GM18519 (cell line): ENCODE measurements at regions not wholly inside any gene's neighbourhood (a gene's known extent, or its start where the extent isn't known, plus 50 kb on each side); places are given as distances from the start of the nearest gene placed in this dataset.

Experiments
- ATAC-seq: cut with Tn5 transposase; IDR thresholded peaks from one replicate; pipeline ENCODE4 v1.9.1; 2021; ENCODE audit warnings: mild to moderate bottlenecking, moderate library complexity; ENCODE audit not compliant: unreplicated experiment, low FRiP score

DNA sequence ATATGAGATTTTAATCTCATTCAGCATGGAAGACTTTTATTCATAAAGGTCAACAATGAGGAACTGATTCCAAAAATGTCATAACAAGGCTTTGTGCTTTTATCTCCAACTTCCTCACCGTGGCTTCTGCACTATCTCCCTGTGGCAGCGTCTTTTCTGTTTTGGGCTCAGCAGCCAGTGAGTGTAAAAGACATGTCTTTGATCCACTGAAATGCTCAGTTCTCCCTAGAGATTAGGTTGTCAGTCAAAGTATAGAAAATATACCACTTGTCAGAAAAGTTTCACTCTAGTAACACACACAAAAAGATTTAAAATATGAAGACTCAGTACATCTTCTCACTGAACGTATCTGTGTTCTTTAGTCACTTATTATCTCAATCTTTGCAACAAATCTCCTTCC is 901.8 kb upstream of the ZWINT start:
- no peak for ATAC-seq

GRCh38 chr10:57260175-57260574 is 899.1 kb upstream of the ZWINT start:
- ATAC-seq = no peak

DNA sequence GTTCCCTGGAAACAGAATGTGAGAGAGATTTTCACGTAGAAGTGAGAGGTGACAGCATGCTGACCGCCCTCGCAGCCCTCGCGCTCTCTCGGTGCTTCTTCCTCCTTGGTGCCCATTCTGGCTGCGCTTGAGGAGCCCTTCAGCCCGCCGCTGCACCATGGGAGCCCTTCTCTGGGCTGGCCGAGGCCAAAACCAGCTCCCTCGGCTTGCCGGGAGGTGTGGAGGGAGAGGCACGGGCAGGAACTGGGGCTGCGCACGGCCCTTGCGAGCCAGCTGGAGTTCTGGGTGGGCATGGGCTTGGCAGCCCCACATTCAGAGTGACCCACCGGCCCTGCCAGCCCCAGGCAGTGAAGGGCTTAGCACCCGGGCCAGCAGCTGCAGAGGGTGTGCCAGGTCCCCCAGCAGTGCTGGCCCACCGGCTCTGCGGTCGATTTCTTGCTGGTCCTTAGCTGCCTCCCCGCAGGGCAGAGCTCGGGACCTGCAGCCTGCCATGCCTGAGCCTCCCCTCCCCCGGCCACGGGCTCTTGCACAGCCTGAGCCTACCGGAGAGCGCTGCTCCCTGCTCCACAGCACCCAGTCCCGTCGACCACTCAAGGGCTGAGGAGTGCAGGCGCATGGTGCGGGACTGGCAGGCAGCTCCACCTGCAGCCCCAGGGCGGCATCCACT is 888.7 kb upstream of the ZWINT start:
- no peak for ATAC-seq

- ATAC-seq = no peak
These were observed 886.2 kb upstream of the ZWINT start for GRCh38 chr10:57247271-57247670.

DNA sequence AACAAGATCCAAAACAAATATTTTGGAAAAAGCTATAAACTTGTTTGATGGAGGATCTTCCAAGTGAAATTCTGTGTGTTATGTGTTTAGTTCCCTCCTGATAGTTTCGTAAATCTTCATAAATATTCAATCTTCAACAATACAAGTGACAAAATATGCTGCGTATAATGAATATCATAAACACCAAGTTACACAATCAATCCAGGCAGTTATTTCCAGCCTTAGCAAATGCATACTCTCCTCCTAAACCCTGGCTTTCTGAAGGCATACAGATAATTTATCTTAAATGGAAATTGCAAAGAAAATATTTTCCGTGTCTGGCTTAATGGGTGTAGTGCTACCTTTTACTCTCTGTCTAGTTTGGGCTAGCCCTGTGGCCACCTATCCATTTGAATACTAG is 864.9 kb upstream of the ZWINT start:
- no peak for ATAC-seq

GRCh38 chr10:57224811-57225210 is 863.8 kb upstream of the ZWINT start:
- no peak for ATAC-seq

- no peak for ATAC-seq
These were observed 861.5 kb upstream of the ZWINT start for GRCh38 chr10:57222603-57223002.

DNA sequence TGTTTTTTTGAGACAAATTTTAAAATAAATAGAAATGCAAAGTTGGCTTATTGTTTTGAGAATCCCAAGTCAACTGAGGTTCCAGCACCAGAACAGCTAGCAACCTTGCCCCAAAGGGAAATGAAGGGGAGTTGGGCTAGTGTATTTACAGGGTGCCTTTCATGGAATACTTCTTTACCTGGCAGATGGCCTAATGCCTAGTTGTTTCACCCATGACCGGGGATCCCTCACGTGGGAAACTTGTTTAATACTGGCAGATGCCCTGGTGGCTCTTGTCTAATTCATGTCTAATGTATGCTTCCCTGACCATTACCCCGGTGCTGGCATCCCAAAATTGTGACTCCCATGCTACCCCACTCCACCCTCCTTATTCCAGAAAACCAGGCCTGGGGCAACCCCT is 861.1 kb upstream of the ZWINT start:
- ATAC-seq = no peak

DNA sequence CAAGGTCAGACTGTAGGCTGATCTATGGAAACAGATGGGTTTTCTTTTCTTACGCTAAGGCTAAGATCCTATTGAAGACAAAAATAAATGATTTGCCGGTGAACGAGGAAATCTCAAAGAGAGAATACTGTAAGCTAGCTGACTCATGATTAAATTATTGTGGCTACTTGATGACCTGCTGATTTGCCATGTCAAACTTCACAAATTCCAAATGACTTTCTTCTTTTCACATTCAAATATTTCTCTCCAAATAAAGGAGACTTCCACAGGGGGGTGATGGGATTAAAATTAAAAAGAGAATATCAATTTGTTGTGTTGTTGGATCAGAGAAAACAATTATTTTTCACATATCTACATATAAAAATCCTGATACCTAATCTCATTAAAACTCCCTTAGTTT is 860.6 kb upstream of the ZWINT start:
- ATAC-seq = no peak

DNA sequence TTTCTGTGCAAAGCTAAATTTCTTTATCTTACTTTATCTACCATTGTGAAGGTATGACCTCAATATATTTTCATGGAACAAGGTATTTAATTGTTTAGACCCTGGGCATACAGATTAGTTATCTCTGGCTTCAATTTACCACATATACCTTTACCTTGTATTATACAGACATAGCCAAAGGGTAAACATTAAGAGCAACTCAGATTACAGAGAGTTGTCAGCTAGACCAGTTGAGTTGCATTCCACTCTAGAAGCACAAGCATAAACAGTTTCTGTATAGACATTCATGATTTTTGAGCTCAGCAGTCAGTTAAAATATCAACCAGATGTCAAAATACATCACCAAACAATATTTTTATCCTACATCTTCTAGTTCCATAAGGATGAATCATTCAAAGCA is 857.3 kb upstream of the ZWINT start:
- ATAC-seq = no peak

DNA sequence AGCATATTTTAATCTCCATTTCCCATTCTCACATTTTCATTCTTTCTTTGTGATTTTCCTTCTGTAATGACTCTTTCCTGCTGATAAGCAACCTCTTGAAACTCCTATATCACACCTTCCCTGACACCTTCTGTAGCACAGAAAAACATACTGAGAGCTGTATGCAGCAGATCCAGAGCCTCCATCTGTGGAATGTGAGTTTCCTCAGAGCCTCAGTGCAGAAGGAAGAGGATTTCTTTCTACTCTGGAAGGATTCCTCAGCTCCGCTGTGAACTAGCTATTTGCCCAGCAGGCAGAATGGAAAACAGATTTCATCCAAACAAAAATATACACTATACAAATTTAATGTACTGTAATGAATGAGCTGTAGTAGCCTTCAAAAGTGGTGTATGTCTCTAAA is 841.3 kb upstream of the ZWINT start:
- ATAC-seq = no peak

- no peak for ATAC-seq
These were observed 827.8 kb upstream of the ZWINT start for GRCh38 chr10:57188846-57189245.

- ATAC-seq = no peak
These were observed 825.1 kb upstream of the ZWINT start for GRCh38 chr10:57186201-57186600.

GRCh38 chr10:57169597-57169996 is 808.5 kb upstream of the ZWINT start:
- ATAC-seq = no peak

- no peak for ATAC-seq
These were observed 807.7 kb upstream of the ZWINT start for GRCh38 chr10:57168611-57169240.

- ATAC-seq = no peak
These were observed 804.6 kb upstream of the ZWINT start for GRCh38 chr10:57165671-57166070.

DNA sequence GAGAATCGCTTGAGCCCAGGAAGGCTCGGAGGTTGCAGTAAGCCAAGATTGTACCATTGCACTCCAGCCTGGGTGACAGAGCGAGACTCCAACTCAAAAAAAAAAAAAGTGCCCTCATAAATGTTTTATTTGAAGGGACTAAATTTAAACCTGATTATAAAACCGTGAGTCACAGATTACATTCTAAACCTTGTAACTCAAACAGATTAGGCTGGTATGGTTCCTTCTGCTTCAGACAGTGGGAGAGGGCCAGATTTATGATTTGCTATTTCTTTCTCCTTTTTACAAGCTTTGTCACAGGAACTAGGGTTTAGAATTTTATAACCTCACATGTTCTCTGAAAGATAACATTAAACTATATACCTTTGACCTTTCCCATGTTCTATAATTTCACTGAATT is 801.2 kb upstream of the ZWINT start:
- no peak for ATAC-seq

- no peak for ATAC-seq
These were observed 800.1 kb upstream of the ZWINT start for GRCh38 chr10:57161157-57161556.

DNA sequence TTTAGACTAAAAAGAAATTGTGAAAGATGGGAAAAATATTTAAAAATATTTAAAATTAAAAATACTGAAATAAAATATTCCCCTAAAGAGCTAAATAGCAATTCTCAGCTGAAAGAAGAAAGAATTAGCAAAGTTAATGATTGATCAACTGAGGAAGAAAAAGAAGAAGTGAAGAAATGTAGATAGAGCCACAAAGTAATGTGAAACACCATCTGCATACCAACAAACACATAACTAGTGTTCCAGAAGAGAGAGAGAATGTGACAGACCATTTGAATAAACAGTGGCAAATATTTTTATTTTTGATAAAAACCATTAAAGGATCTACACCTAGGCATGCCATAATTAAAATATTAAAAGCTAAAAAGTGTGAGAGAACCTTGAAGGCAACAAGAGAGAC is 784.5 kb upstream of the ZWINT start:
- no peak for ATAC-seq

DNA sequence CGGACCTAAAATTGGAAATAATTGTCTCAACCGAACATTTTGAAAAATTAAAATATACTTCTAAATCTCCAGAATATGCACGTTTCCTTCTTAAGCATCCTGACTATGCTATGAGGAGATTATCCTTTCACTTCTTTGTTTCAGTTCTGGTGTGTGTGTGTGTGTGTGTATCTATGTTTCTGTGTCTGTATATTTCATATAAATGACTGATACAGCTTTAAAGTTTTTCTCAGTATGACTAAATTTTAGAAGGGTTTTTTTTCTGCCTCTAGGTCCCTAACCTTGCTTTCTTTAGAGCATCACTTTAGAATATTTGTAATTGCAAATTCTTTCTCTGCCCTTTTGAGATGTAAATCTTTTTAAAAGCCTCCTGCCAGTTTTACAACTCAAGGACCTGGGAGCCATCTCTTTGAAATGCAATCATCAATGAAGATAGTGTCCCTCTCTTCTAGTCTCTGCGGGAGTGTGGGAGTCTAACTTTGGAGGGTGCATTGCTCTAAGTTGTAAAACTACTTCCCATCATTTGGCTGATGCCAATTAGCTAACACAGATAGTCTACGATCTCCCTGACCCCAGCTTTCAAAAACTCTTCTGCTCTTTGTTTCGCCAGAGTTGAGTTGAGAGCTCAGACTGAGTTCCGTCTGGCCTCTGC is 782.0 kb upstream of the ZWINT start:
- no peak for ATAC-seq

GRCh38 chr10:57141708-57142107 is 780.6 kb upstream of the ZWINT start:
- no peak for ATAC-seq

- ATAC-seq = no peak
These were observed 758.6 kb upstream of the ZWINT start for GRCh38 chr10:57119684-57120083.
